GM12891 (cell line): ENCODE measurements at regions not wholly inside any gene's neighbourhood (a gene's known extent, or its start where the extent isn't known, plus 50 kb on each side); places are given as distances from the start of the nearest gene placed in this dataset.

Experiments used
- POLR2A ChIP-seq: IDR thresholded peaks from 2 replicates; pipeline ENCODE4 v1.6.1; 2011; ENCODE audit warnings: low read depth, low read length, control low read depth
- POLR2AphosphoS5 ChIP-seq: IDR thresholded peaks from 2 replicates; pipeline ENCODE4 v1.6.1; 2011; ENCODE audit warnings: low read depth, low read length, control low read depth
- SPI1 ChIP-seq: IDR thresholded peaks from 2 replicates; pipeline ENCODE4 v1.6.1; 2011; ENCODE audit warnings: low read depth, low read length, control low read depth
- TAF1 ChIP-seq: IDR thresholded peaks from 2 replicates; pipeline ENCODE4 v1.6.1; 2011; ENCODE audit warnings: low read depth, low read length, control low read depth

DNA sequence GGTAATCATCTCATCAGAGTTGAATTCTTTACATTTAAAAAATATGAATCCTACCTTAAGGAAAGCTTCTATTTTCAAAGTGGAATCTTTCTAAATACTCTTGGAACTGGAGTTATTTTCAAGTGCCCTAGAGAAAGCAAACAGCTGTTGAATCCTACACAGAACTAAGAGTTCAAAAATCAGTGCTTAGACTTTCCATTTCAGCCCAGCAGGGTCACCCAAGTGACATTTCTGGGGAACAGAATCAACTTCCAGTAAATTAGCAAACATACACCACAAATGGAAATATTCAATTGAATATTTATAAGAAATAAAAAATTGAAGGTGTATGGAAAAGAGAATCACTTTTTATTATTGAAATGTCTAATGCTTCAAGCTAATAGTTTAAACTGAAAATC, 427.7 kb upstream of the NOX3 start:
- no peak for TF ChIP-seq POLR2AphosphoS5
- TF ChIP-seq POLR2A: no peak
- TF ChIP-seq TAF1: no peak
- no peak for TF ChIP-seq SPI1
